LNCaP clone FGC (cell line): ENCODE measurements at regions not wholly inside any gene's neighbourhood (a gene's known extent, or its start where the extent isn't known, plus 50 kb on each side); places are given as distances from the start of the nearest gene placed in this dataset.

Source experiments
- DNase-seq: peaks from one replicate; pipeline ENCODE4 v3.0.0-alpha.2; 2011; ENCODE audit warnings: low read depth
- H3K4me3 ChIP-seq: 2 replicates; pipeline ENCODE4 v1.5.1; 2011; ENCODE audit warnings: mild to moderate bottlenecking, low read depth, low read length, control low read depth
- CTCF ChIP-seq: IDR thresholded peaks from 2 replicates; pipeline ENCODE4 v1.5.1; 2012; ENCODE audit warnings: mild to moderate bottlenecking; ENCODE audit not compliant: control insufficient read depth, insufficient read depth; ENCODE audit errors: extremely low read depth

- no peak overlapping the region for H3K4me3 ChIP-seq
- DNase-seq, result no peak
- TF ChIP-seq CTCF, result no peak
Measured at GRCh38 chr1:87927391-87928280, 599.0 kb downstream of the LMO4 start.

GRCh38 chr1:87928623-87929022, 599.9 kb downstream of the LMO4 start:
- no peak for TF ChIP-seq CTCF
- no peak overlapping the region for H3K4me3 ChIP-seq
- DNase-seq, result no peak

- DNase-seq, result no peak
- H3K4me3 ChIP-seq, result no peak overlapping the region
- TF ChIP-seq CTCF, result no peak
Measured at GRCh38 chr1:87929906-87930305, 601.2 kb downstream of the LMO4 start.

- no peak for DNase-seq
- no peak overlapping the region for H3K4me3 ChIP-seq
- no peak for TF ChIP-seq CTCF
Measured at GRCh38 chr1:87930796-87931195, 602.1 kb downstream of the LMO4 start.

- TF ChIP-seq CTCF, result no peak
- H3K4me3 ChIP-seq, result no peak overlapping the region
- DNase-seq, result no peak
Measured at GRCh38 chr1:87933171-87933570, 604.5 kb downstream of the LMO4 start.

- no peak for DNase-seq
- no peak overlapping the region for H3K4me3 ChIP-seq
- TF ChIP-seq CTCF, result no peak
Measured at GRCh38 chr1:87935130-87935529, 606.5 kb downstream of the LMO4 start.

- no peak for TF ChIP-seq CTCF
- no peak for DNase-seq
- no peak overlapping the region for H3K4me3 ChIP-seq
Measured at GRCh38 chr1:87937831-87938395, 609.2 kb downstream of the LMO4 start.
